ENCODE measurements at regions not wholly inside any gene's neighbourhood (a gene's known extent, or its start where the extent isn't known, plus 50 kb on each side); places are given as distances from the start of the nearest gene placed in this dataset.

GRCh38 chr11:45569776-45570175 is 95.6 kb downstream of the CHST1 start:
- no peaks in the 10 kb centered on the region for H4K20me1 ChIP-seq (ENCODE audit: insufficient read depth, low read length, poor library complexity, severe bottlenecking)
- no peaks in the 10 kb centered on the region for H3F3A ChIP-seq (ENCODE audit: low read depth)

GRCh38 chr11:45568049-45568448 is 97.4 kb downstream of the CHST1 start:
- no peaks in the 10 kb centered on the region for H3K9me2 ChIP-seq (replicated peaks; ENCODE audit: low read depth, low read length)
- no peak overlapping the region for H3K4me3 ChIP-seq (ENCODE audit: low read length, poor library complexity, severe bottlenecking)
- no peaks in the 10 kb centered on the region for H3K79me2 ChIP-seq (ENCODE audit: insufficient read depth, low read length)
- TF ChIP-seq CTCF (conservative IDR thresholded peaks at IDR 0.05; ENCODE audit: low read length) (no peak), EZH2phosphoT487 (IDR thresholded peaks at IDR 0.05; ENCODE audit: borderline replicate concordance) (no peak)
- H3K27me3 ChIP-seq (ENCODE audit: insufficient read depth, low read length, poor library complexity, severe bottlenecking): no peaks in the 10 kb centered on the region
- no peaks in the 10 kb centered on the region for H4K20me1 ChIP-seq (ENCODE audit: insufficient read depth, low read length, poor library complexity, severe bottlenecking)
- H2AFZ ChIP-seq (ENCODE audit: low read length): no peak overlapping the region
- no peak overlapping the region for H3K9ac ChIP-seq (ENCODE audit: low read depth, low read length, poor library complexity, severe bottlenecking)
- no peaks in the 10 kb centered on the region for H3F3A ChIP-seq (ENCODE audit: low read depth)
- no peaks in the 10 kb centered on the region for H3K9me3 ChIP-seq (ENCODE audit: insufficient read depth, low read depth, low read length)
- H3K36me3 ChIP-seq (ENCODE audit: insufficient read depth, low read length): no peaks in the 10 kb centered on the region
- H3K4me2 ChIP-seq (ENCODE audit: low read depth, low read length, poor library complexity, severe bottlenecking): no peak overlapping the region
- no peaks in the 10 kb centered on the region for H3K4me1 ChIP-seq (ENCODE audit: insufficient read depth, low read length, poor library complexity, severe bottlenecking)

More at GRCh38 chr11:45569776-45570175, 95.6 kb downstream of the CHST1 start:
- no peaks in the 10 kb centered on the region for H3K79me2 ChIP-seq (ENCODE audit: insufficient read depth, low read length)
- no peak overlapping the region for H3K9ac ChIP-seq (ENCODE audit: low read depth, low read length, poor library complexity, severe bottlenecking)
- no peaks in the 10 kb centered on the region for H3K9me2 ChIP-seq (replicated peaks; ENCODE audit: low read depth, low read length)
- TF ChIP-seq CTCF (conservative IDR thresholded peaks at IDR 0.05; ENCODE audit: low read length) (no peak), EZH2phosphoT487 (IDR thresholded peaks at IDR 0.05; ENCODE audit: borderline replicate concordance) (no peak)
- H3K4me1 ChIP-seq (ENCODE audit: insufficient read depth, low read length, poor library complexity, severe bottlenecking): no peaks in the 10 kb centered on the region
- no peak overlapping the region for H3K4me3 ChIP-seq (ENCODE audit: low read length, poor library complexity, severe bottlenecking)
- no peak overlapping the region for H3K4me2 ChIP-seq (ENCODE audit: low read depth, low read length, poor library complexity, severe bottlenecking)
- H3K9me3 ChIP-seq (ENCODE audit: insufficient read depth, low read depth, low read length): no peaks in the 10 kb centered on the region
- no peaks in the 10 kb centered on the region for H3K36me3 ChIP-seq (ENCODE audit: insufficient read depth, low read length)
- H2AFZ ChIP-seq (ENCODE audit: low read length): no peak overlapping the region
- H3K27me3 ChIP-seq (ENCODE audit: insufficient read depth, low read length, poor library complexity, severe bottlenecking): no peaks in the 10 kb centered on the region

GRCh38 chr11:45565446-45565988 is 99.9 kb downstream of the CHST1 start:
- Histone ChIP-seq H4K20me1 (ENCODE audit: insufficient read depth, low read length, poor library complexity, severe bottlenecking) (no peaks in the 10 kb centered on the region), H3K4me3 (ENCODE audit: low read length, poor library complexity, severe bottlenecking) (no peak overlapping the region), H3K36me3 (ENCODE audit: insufficient read depth, low read length) (no peaks in the 10 kb centered on the region), H2AFZ (ENCODE audit: low read length) (no peak overlapping the region), H3K4me2 (ENCODE audit: low read depth, low read length, poor library complexity, severe bottlenecking) (no peak overlapping the region), H3K79me2 (ENCODE audit: insufficient read depth, low read length) (no peaks in the 10 kb centered on the region), H3K9me2 (replicated peaks; ENCODE audit: low read depth, low read length) (no peaks in the 10 kb centered on the region), H3K9ac (ENCODE audit: low read depth, low read length, poor library complexity, severe bottlenecking) (no peak overlapping the region), H3K9me3 (ENCODE audit: insufficient read depth, low read depth, low read length) (no peaks in the 10 kb centered on the region), H3K4me1 (ENCODE audit: insufficient read depth, low read length, poor library complexity, severe bottlenecking) (no peaks in the 10 kb centered on the region), H3F3A (ENCODE audit: low read depth) (no peaks in the 10 kb centered on the region), H3K27me3 (ENCODE audit: insufficient read depth, low read length, poor library complexity, severe bottlenecking) (no peaks in the 10 kb centered on the region)
- TF ChIP-seq EZH2phosphoT487 (IDR thresholded peaks at IDR 0.05; ENCODE audit: borderline replicate concordance) (no peak), CTCF (conservative IDR thresholded peaks at IDR 0.05; ENCODE audit: low read length) (no peak)

Data from Loucy (cell line).